ENCODE measurements at regions not wholly inside any gene's neighbourhood (a gene's known extent, or its start where the extent isn't known, plus 50 kb on each side); places are given as distances from the start of the nearest gene placed in this dataset.

- no peak for TF ChIP-seq CTCF (IDR thresholded peaks at IDR 0.05)
- TF ChIP-seq POLR2A (IDR thresholded peaks at IDR 0.05), result no peak
Observed at GRCh38 chr18:39260565-39260964, 1695.0 kb upstream of the CELF4 start.
